Esophagus squamous epithelium (tissue), 4 donors: ENCODE measurements at regions not wholly inside any gene's neighbourhood (a gene's known extent, or its start where the extent isn't known, plus 50 kb on each side); places are given as distances from the start of the nearest gene placed in this dataset.

Experiments
- POLR2A ChIP-seq, 4 donors: fragments of 450-650 bp; IDR thresholded peaks; one replicate each; pipeline ENCODE4 v1.6.1; 2017; ENCODE audit warnings: antibody characterized with exemption in 4 of 4, mild to moderate bottlenecking in 4 of 4, moderate library complexity in 3 of 4
- TF ChIP-seq, protein P1 (sequence below), 6 experiments: fragments of 450-650 bp in 4 of 6; fragments of 200-600 bp in 2 of 6; sonication (generic) in 2 of 6; IDR thresholded peaks; one replicate each; pipeline ENCODE4 v1.5.1; 2016 to 2019; ENCODE audit warnings: antibody characterized with exemption in 6 of 6, mild to moderate bottlenecking in 4 of 6, moderate library complexity in 4 of 6

- TF ChIP-seq, protein P1, sequence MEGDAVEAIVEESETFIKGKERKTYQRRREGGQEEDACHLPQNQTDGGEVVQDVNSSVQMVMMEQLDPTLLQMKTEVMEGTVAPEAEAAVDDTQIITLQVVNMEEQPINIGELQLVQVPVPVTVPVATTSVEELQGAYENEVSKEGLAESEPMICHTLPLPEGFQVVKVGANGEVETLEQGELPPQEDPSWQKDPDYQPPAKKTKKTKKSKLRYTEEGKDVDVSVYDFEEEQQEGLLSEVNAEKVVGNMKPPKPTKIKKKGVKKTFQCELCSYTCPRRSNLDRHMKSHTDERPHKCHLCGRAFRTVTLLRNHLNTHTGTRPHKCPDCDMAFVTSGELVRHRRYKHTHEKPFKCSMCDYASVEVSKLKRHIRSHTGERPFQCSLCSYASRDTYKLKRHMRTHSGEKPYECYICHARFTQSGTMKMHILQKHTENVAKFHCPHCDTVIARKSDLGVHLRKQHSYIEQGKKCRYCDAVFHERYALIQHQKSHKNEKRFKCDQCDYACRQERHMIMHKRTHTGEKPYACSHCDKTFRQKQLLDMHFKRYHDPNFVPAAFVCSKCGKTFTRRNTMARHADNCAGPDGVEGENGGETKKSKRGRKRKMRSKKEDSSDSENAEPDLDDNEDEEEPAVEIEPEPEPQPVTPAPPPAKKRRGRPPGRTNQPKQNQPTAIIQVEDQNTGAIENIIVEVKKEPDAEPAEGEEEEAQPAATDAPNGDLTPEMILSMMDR (IDR thresholded peaks at IDR 0.05) = no peak
- no peak for TF ChIP-seq POLR2A (IDR thresholded peaks at IDR 0.05)
Measured at GRCh38 chr5:86768699-86769202, 151.0 kb downstream of the COX7C start.
